Skin of body (tissue), 1 donor: ENCODE measurements at regions not wholly inside any gene's neighbourhood (a gene's known extent, or its start where the extent isn't known, plus 50 kb on each side); places are given as distances from the start of the nearest gene placed in this dataset.
"Not testable (repeated sequence)": the region's sequence is repeated elsewhere in the genome, so short reads cannot be mapped to it uniquely, and the experiment has no call there.

Experiments used
- DNase-seq: peaks from one replicate; lab custom pipeline; 2025; lab: John Stamatoyannopoulos, UW

DNA sequence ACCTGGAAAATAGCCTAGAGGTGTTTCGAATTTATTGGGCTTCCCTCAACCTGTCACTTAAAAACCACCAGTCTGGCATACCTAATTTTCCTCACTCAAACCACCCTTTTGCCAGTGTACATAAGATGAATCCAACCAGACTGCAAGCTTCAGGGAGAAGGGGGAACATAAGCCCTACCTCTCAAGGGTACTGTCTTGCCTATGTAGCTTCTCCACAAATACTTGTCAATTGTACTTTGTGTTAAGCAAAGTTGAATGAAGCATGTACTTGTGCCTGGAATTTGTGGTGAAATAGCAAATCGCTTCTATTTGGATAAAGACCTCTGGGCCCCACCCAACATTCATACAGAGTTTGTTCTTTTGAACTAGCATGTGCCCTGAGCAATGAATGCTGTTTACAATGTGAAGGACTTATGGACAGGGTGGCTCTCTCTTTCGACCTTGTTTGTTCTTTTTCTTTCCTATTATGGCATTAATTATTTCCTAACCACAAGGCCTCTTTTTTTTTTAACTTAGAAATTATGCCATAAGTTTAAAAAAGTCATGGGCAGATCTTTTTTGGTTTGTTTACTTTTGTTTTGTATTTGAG lies 580.2 kb downstream of the EBF1 start:
- no peak for DNase-seq

DNA sequence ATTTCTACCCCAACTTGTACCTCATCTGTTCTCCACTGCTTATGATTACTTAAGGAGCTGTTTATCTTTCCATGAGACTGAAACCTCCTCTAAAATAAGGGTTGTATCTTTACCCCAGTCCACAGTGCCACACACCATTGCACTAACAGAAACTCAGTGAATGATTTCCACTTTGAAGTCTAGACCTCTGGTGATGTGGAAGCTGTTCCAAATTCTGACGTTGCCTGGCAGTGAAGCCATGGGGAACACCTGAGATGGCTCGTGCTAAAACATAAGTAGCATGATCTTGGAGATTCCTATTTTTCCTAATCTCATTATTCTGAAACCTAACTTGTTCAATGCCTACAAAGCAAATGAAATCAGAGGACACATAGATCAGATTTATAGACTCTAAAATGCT lies 583.2 kb downstream of the EBF1 start:
- DNase-seq, result no peak

DNA sequence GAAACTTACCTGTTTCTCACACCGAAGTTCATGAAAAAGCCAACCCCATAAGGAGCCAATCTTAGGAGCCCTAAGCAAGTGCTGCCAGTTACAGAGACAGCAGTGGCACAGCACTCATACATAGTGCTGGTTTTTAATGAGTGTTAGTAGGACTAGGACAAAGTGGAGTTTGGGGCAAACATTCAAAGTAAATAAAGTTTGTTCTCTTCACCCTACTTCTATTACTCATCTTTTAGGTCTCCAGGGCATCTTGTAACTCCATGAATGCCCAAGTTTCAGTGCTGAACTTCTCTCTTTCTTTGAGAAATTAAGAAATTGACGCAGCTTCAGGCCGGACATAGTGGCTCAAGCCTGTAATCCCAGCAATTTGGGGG lies 584.7 kb downstream of the EBF1 start:
- no peak for DNase-seq

DNA sequence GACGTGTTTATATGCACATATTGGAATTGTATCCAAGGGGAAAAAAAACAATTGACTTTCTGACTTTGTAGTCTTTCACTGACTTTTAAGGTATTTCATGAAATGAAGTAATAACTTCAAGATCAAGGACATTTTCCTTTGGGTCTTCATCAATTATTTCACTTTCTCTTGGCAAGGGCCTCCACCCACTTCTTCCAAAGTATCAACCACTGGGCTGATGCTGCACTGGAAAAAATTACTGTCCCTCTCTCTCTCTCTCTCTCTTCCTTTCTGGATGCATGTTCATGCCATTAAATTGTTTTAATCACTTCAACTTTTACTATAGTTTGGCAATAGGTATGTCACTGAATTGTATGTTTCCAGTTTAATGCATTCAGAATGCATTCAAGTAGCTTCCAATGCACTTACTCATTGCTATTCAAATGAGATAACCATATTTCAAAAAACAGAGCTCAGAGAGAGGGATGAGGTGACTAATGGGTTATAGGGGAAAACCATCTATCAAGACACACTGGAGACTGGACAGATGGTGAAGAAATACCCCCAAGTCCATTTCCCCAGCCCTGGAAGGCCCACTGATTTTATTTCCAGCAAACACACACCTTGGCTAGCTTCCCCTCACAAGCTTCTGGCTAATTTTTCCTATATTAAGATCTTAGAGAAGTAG lies 585.3 kb downstream of the EBF1 start:
- peak; percentile 66 for DNase-seq

DNA sequence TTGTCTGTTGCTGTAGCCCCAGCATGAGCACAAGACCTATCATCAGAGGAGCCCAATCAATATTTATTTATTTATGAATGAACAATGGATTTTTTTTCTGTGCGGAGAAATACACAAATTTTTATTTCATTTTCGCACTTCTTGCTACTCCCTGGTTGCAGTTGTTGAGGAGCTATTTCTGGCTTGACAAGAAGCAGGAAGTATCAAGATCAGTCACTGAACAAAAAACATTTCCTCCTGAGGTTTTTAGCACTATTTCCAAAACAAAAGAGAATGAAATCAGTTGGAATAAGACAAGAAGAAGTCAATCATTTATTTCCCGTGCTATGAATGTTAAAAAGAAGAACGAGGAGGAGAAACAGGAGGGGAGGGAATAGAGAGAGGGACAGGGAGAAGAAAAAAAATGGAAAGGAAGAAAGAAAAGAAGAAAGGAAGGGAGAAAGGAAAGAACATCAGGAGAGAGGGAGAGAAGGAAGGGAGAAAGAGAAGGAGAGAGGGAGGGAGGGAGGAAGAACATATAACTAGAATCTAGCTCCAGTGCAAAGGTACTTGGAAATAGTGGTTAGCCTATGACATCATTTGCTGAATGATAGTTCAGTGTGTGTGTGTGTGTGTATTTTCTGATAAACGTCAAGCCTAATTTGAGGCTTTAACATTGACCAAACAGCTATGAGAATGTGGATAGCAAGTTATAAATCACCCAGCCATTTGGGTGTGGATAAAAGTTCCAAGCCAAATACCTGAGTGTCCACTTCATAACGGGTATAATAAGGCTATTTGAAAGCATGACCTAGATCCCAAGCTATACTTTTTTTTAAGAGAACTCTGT lies 586.0 kb downstream of the EBF1 start:
- DNase-seq, result peak; percentile 66

DNA sequence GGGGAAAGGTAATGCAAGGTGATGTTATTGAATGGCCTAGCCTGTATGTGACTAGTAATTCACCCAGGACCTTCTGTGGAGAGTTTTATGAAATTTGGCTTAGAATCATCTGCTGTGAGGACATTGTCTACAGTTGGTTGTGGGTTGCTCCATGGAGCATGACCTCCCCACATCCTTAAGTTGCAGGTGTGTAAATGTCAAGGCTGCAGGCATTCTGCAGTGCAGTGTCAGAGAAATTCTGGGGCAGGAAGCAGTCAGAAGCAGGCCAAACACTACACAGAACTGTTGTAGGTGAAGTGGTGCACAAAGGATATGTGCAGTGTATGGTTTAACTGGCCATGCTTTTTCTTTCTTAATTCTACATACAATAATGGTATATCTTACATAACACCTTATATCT lies 588.3 kb downstream of the EBF1 start:
- DNase-seq, result no peak

DNA sequence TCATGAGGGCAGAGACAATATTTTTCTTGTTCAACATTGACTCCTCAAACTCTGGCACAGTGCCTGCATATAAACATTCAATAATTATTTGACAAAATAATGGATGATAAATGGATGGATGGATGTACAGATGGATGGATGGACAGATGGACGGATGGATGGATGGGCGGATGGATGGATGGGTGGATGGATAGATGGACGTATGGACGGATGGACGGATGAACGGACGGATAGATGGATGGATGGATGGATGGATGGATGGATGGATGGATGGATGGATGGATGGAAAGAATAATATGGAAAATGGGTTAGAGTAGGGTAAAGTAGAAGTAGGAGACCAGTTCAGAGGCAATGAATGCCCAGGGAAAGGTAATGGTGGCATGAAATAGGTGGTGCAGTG lies 589.2 kb downstream of the EBF1 start:
- no peak for DNase-seq

DNA sequence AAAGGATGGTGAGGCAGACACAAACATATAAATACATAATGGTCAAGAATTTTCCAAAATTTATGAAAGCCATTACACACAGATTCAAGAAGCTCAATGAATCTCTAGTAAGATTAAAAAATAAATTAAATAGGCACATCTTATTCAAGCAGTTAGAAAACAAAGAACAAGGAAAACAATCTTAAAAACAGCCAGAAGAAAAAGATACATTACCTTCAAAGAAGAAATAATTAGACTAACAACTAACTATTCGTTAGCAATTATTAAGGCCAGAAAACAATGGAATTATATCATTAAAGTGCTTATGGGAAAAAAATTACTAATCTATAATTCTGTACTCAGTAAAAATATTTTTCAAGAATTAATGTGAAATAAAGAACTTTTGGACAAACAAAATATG lies 593.1 kb downstream of the EBF1 start:
- DNase-seq, result no peak

DNA sequence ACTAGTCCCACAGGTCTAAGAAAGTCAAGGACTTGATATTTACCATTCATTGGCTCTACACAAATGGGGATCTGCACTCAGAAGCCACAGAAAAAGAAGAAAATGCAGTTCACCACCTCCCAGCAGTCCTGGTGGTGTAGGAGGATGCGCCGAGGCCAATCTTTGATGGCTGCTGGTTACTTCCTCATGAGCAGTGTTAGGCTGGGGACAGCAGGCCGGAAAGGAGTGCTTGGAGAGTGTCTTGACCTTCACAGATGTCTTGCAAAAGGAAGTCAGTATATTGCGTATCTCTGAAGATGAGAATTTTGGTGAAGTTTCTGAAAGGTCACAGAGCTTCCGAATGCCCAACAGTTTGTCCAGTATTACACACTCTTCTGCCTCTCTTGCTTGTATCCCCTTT lies 597.0 kb downstream of the EBF1 start:
- DNase-seq, result no peak

DNA sequence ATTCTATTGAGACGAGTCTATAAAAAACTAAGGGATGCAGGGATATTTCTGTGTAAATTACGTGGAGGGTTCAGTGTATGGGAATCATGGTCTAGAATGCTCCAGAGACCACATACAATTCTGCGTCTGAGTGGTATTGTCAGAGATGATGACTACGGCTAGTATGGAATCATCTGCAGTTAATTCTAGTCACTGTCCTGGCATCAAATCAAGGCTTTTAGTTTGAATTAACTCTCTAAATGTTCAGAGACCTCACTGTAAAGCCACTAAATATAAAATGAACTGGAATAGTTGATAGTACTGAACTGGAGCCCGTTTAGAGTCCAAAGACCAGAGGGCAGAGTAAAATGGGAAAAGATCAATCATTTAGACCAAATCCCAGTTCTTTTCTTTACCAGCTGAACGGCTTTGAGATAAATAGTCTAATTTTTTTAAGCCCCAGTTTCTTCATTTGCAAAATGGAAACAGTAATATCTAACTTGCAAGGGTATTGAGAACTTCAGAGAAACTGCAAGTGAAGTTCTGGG lies 599.8 kb downstream of the EBF1 start:
- DNase-seq, result no peak

DNA sequence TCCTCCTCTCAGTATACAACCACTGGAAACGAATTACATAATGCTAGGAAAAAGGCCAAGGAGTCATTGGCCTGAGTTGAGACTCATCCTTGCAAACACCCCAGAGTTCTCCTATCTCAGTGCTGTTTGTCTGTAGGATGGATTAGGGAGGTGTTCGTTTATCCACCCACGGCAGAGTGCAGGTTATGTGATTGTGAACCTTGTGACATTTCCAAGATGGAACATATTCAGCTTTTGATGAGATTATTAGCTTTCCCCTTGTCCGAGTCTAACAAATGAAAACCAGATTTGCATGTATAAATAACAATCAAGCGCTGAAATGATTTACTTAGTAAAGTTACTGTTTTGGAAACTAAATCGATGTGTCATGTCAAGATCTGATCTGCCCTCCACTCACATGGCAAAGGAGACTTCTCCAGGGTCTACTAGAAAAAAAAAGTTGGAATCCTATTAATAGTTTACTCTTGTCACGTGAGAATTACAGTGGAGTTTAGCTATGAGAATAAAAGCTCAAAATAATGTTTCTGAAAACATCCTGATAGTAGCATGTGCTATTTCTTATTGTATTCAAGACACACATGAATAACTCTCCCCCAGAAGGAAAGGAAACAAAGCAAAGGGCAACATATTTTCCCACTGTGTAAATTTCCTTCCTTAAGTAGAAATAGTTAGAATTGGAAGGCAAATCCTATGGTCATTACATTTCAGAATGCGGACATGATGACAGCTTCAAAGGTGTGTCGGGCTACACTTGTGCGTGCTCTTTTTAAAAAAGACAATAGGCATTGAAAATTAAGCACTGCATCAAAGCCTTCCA lies 600.4 kb downstream of the EBF1 start:
- peak; percentile 95 for DNase-seq

DNA sequence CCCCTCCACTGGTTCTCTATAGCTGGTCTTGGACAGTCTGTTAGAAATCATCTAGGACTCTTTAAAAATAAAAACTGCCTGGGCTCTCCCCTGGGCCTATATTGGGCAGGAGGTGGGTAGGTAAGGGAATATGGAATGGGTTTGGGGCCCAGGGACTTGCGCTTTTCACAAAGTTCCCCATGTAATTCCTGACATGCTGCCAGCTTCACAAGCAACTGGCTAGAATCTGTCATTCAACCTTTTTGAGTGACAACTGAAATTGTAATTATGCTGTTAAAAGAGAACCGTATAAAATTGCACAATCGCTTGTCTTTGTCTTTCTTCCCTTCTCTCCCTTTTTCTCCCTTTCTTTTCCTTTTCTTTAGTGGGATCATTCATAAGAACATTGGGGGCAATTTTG lies 603.1 kb downstream of the EBF1 start:
- DNase-seq, result no peak

DNA sequence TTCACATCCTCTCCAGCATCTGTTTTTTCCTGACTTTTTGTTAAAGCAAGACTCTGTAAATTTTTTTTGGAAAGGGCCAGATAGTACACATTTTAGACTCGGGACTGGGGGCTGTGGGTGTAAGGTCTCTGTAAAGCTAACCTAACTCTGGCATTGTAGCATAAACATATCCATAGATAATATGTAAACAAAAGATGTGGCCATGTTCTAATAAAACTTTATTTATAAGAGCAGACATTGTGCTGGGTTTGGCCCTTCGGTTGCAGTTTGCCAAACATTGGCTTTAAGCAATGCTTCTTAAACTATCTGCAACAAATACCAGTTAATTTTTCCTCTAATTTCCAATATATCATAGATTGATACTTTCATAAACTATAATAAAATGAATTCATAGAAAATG lies 605.2 kb downstream of the EBF1 start:
- DNase-seq, result no peak

DNA sequence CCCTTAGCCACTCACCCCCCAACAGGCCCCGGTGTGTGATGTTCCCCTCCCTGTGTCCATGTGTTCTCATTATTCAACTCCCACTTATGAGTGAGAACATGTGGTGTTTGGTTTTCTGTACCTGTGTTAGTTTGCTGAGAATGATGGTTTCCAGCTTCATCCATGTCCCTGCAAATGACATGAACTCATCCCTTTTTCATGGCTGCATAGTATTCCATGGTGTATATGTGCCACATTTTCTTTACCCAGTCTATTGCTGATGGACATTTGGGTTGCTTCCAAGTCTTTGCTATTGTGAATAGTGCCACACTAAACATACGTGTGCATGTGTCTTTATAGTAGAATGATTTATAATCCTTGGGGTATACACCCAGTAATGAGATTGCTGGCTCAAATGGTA lies 605.7 kb downstream of the EBF1 start:
- DNase-seq, result not testable (repeated sequence)

DNA sequence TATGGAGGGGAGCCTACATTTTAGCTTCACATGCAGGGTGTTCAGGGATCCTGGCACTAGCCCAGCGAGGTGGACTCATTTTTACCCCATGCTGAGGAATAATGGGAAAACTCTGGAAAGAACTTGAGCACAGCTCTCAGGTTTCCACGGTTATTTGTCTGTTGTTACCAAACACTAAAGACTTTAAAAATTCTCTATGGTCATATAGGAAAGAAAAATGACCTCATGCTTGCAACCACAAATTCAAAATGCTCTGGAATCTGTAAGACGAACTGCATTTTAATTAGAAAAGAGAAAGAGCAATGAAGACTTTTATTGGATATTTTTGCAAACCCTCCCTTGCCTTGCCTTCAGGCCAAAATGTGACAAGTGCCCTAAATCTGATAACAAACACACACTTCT lies 606.9 kb downstream of the EBF1 start:
- DNase-seq, result peak; percentile 42

DNA sequence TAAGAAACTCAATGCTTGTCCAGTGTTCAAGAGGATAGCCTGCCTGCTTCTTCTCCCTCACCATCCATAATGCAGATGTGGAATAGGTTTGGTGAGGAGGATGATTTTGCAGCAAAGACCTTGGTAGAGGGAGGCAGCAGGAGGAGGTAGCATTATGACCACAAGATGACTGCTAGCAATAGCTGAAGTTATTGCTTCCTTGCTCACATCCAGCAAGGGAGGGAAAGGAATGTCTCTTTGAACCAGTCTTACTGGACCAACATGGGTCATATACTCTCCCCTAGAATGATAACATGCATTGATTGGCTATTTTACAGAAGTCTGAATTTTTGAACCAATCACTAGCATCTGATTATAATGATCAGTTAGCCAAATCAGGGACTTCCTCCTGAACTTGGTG lies 607.6 kb downstream of the EBF1 start:
- DNase-seq, result no peak

DNA sequence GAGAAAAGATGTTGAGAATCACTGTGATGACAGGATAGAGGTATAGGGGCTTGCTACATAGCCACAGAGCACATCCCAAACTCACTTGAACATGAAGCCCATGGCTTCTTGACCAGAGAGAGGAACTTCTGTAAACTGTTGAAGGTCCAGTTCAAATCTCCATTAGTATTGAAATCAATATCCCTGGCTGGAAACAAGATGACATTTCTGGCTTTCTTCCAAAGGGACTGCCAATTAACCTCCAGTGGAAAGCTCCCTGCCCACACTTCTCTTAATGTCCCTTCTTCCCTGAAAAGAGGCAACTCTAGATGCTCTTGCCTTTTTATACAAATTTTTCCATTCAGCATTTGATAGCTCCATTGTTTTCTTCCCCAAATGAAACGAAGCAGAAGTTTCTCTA lies 612.1 kb downstream of the EBF1 start:
- no peak for DNase-seq

DNA sequence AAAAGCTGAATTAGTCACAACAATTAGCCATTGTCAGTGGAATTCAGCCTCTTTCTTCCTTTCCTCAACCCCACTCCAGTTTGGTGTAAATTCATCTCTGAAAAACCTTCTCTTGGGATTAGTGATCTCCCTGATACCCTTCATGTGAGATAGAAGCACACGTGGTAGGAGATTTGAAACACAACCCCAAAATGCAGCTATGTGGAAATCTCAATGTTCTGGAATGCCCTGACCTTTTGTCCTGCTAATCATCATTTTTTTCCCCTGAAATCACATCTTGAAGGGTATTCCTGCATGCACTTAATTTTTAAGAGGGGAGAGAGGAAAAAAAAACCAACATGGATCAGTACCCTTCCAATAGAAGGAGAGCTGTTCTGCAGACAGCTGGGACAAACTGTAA lies 612.6 kb downstream of the EBF1 start:
- no peak for DNase-seq

DNA sequence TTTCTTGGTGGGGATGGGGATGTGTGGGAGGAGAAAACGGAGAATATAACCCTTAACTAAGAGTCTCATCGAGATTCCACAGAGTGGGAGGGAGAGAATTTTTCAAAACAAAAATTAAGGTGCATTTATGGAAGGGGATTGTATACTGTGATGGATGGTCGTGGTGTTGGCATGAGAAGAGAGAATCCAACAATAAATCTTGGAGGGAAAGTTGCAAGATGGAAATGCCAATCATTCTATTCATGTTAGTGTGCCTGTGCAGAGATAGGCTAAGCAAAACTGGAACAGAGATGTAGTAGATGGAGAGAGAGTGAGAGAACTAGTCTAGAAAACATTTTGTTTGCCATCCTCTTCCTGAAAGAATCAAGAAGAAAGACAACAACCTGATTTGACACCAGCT lies 613.1 kb downstream of the EBF1 start:
- peak; percentile 21 for DNase-seq

DNA sequence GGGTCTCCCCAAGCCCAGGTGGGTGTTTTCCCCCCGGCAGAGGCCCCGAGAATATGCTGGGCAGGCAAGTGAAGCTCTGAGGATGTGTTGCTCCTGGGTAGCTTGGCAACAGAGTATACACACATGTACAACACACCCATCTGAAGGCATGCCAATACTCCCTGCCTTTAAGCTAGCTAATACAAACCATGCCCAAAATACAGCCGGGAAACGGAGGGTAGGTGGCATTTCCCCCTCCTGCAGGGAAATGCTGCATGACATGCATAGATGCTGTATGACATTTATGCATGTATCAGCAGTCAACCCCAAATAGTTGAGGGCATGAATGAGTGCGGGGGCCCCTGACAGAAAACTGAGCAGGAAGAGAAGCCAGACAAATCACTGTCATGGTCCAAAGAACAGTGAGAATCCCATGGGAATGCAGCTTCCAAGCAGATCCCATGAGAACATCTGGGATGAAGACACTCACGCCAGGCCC lies 614.1 kb downstream of the EBF1 start:
- peak; percentile 97 for DNase-seq

DNA sequence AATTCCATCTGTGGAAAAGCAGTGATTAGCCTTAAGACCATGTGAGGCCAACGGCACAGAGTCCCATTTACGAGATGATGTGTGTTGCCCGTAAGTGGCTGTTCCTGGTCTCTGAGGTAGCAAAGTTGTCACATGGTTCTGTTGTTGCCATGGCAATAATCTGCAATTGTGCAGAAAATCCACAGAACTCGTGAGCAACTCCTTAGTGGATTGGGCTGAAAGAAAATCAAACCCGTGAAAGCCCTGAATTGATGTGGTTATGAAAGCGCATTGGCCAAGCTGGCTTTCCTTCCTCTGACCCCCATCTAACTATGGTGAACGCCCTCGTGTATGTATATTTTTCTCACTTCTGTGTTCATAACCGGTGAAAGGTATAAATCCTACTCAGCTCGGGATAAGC lies 614.7 kb downstream of the EBF1 start:
- no peak for DNase-seq

DNA sequence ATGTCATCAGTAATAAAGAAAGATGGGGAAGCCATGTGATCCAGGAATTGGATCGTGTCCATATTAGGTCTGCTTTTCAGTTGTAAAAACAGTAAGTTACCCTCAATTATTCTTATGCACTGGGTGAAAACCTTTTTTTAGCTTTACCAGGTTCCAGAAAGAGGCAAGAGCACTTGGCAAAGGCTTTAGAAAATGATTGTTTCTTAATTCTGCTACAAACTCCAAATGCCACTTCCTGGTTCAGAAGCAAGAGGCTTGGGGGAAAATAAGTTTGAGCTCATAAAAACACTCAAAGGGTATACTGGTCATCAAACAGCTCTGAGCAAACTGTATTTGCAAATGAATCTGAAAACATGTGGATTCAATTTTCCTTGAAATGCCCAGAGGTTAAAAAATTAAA lies 615.6 kb downstream of the EBF1 start:
- peak; percentile 41 for DNase-seq
